ENCODE measurements at regions not wholly inside any gene's neighbourhood (a gene's known extent, or its start where the extent isn't known, plus 50 kb on each side); places are given as distances from the start of the nearest gene placed in this dataset.

- intact Hi-C loops (cut with DNase I) = no loop called here
- peak overlapping the region in 1 of 4 donors; percentile 46 for H3K4me3 ChIP-seq
- DNase-seq = peak in 2 of 7 donors; percentile 9 to 50
- no peaks in the 10 kb centered on the region for H3K27me3 ChIP-seq
- H3K9me3 ChIP-seq (replicated peaks in 1 of 3) = no peaks in the 10 kb centered on the region
- TF ChIP-seq CTCF (IDR thresholded peaks at IDR 0.05) (no peak), POLR2A (IDR thresholded peaks at IDR 0.05) (no peak)
- H3K4me1 ChIP-seq (replicated peaks in 1 of 2) = no peaks in the 10 kb centered on the region
- no peaks in the 10 kb centered on the region for H3K36me3 ChIP-seq (replicated peaks in 1 of 2)
- H3K27ac ChIP-seq = no peak overlapping the region
- WGBS, 4 donors = 31 to 64% (median 52%) methylated on average over 15 to 36 of the region's 36 CpGs
Measured at GRCh38 chr19:37303591-37304171, 67.2 kb upstream of the ZNF527 start.

DNA sequence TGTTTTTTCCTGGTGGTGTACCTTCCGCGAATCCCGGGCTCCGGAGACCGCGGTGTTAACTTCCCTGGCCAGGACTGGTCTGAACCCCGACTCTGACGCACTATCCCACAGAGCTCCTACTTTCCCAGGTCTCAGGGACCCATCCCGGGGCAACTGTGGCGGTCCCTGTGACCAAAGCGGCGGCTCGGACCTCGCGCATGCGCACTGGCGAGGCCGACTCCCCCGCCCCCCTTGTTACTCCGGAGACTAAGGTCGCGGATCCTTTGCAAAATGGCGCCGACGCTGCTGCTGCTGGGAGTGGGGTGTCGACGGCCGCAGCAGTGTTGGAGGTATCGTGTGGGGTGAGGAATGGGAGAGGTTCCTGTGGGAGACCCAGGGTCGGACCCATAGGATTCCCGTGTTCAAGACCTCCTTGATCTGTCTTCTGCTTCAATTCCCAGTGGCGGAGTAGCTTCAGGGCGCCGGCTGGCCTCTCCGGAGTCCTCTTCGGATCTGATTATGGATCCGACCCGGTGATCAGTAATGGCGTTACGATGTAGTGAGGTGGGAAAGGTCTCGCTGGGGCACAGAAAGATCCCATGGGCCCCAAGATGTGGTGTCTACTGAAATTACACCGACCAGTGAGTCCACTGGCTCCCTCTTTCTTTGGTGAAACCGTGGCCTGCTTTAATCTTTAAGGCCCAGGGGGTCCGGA lies 66.6 kb upstream of the ZNF527 start:
- H3K4me3 ChIP-seq = peak overlapping the region in 1 of 4 donors; percentile 46
- H3K27ac ChIP-seq = no peak overlapping the region
- DNase-seq = peak in 6 of 7 donors; percentile 32 to 67 (median 51)

DNA sequence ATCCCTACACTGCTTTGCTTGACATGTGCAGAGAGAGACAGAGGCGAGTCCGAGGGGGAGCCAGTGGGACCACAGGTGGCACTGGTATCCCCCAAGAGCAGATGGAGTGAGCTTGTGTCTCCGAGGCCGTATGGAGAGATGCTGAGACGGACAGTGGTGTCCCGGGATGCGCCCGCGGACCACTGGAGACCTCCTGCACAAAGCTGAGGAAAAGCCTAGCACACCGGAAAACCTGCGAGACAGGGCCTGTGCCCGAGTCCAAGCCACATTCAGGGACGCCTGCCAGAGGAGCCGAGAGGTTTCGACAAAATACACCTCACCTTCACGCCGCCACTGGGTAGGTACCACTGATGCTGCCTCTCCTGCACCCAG lies 66.0 kb upstream of the ZNF527 start:
- Histone ChIP-seq H3K4me1 (replicated peaks in 1 of 2) (no peaks in the 10 kb centered on the region), H3K36me3 (replicated peaks in 1 of 2) (no peaks in the 10 kb centered on the region), H3K4me3 (peak overlapping the region in 1 of 4 donors; percentile 46), H3K27me3 (no peaks in the 10 kb centered on the region), H3K9me3 (replicated peaks in 1 of 3) (no peaks in the 10 kb centered on the region), H3K27ac (no peak overlapping the region)
- intact Hi-C loops (cut with DNase I) = no loop called here
- 94 to 98% (median 96%) methylated on average over 9 to 17 of the region's 17 CpGs for WGBS, 4 donors
- no peak for DNase-seq
- TF ChIP-seq CTCF (IDR thresholded peaks at IDR 0.05) = no peak
- no peak for TF ChIP-seq POLR2A (IDR thresholded peaks at IDR 0.05)

More for the DNA sequence above, 66.6 kb upstream of the ZNF527 start:
- TF ChIP-seq POLR2A (IDR thresholded peaks at IDR 0.05) (no peak), CTCF (IDR thresholded peaks at IDR 0.05) (no peak)
- WGBS, 4 donors = 29 to 41% (median 36%) methylated on average over 19 to 44 of the region's 44 CpGs
- no peaks in the 10 kb centered on the region for H3K27me3 ChIP-seq
- no peaks in the 10 kb centered on the region for H3K9me3 ChIP-seq (replicated peaks in 1 of 3)
- H3K36me3 ChIP-seq (replicated peaks in 1 of 2) = no peaks in the 10 kb centered on the region
- intact Hi-C loops (cut with DNase I) = no loop called here
- no peaks in the 10 kb centered on the region for H3K4me1 ChIP-seq (replicated peaks in 1 of 2)

DNA sequence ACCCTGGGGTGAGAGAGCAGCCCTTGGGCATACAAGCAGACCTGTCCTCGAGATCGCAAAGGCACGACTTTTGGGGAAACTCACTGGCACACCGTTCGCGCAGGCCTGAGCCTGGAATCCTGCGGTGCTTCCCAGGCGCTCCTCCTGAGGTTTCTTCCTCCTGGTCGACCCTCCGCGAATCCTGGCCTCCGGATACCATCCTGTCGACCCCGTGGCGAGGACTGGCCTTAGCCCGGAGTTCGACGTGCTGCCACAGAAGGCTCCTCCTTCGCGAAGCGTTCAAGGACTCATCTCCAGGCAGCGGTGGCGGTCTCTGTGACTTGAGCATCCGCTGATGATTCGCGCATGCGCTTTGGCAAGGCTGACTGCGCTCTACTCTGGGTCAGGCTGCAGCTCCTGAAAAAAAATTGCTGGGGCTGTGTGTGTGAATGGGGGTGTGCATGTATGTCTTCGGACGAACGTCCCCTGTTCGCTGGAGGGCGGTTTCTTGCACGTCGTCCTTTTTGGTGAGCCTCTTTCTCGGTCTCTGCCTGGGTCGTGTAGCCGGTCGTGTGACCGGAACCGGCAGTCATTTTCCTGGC lies 64.4 kb upstream of the ZNF527 start:
- TF ChIP-seq POLR2A (IDR thresholded peaks at IDR 0.05) (no peak), CTCF (IDR thresholded peaks at IDR 0.05) (no peak)
- no peaks in the 10 kb centered on the region for H3K4me1 ChIP-seq (replicated peaks in 1 of 2)
- no peaks in the 10 kb centered on the region for H3K36me3 ChIP-seq (replicated peaks in 1 of 2)
- H3K9me3 ChIP-seq (replicated peaks in 1 of 3) = no peaks in the 10 kb centered on the region
- 88 to 92% (median 90%) methylated on average over 37 to 41 of the region's 41 CpGs for WGBS, 4 donors
- intact Hi-C loops (cut with DNase I) = no loop called here
- H3K27ac ChIP-seq = no peak overlapping the region
- H3K4me3 ChIP-seq = no peak overlapping the region
- no peak for DNase-seq
- no peaks in the 10 kb centered on the region for H3K27me3 ChIP-seq
